ENCODE measurements at regions not wholly inside any gene's neighbourhood (a gene's known extent, or its start where the extent isn't known, plus 50 kb on each side); places are given as distances from the start of the nearest gene placed in this dataset.
"Not testable (repeated sequence)": the region's sequence is repeated elsewhere in the genome, so short reads cannot be mapped to it uniquely, and the experiment has no call there.

DNA sequence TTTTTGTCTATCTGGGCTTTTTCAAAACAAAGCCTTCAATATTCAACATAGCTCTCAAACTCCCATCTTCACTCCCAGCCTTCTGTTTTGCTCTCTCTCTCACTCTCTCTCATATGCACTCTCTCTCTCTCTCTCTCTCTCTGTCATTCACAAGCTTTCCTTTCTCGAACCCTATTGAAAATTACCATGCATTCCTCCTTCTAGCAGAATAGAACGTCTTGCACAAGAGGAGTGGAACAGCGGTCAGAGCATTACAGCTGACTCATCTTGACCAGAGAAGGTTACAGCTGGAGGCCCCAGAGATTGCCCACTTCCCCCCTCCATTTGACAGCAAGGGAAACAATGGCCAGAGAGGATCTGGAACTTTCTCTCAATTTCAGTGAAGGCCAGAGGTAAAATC is 51.0 kb upstream of the LIFR start:
- no peak for DNase-seq

DNA sequence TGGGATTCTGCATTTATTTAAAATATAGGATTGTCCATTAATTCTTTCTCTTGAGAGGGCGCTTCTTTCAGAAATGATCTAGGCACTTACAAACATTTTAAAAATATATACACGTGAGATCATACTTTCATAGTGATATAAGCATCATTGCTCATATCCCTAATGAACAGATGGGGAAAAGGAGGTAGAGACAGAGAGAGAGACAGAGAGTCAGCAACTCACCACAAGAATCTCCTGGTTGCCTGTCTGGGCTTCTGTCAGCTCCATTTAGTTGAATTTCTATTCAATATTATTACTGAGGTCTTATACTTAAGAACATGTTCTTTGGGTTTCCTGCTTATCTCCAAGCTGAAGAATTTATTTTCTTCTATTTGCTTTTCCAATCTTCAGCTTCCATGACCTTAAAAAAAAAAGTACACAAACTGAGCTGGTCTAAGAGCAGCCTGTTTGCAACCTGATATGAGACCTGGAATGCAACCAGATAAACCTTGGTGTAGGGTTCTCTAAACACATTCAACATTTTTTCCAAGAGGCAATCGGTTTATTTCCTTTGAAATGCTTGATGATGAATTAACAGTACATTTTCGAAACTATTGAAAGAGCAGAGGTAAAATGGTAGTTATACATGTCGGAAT is 51.6 kb upstream of the LIFR start:
- DNase-seq: no peak

DNA sequence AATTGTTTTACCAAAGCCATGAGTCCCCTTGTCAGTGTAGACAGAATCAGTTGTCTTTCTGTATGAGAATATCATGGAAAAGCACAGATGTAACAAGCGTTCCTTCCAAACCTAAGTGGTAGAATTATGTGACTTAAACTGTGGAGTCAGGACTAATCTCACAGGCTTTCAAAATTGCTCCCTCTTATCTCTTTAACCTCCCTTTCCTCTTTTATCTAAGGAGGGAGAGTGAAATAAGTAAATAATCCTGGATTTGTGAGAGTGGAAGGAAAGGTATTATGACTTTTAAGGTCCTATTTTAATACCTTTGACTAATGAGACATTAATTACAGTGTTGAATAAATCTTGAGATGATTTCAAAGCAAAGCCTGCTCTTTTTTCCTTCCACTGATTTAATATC is 52.4 kb upstream of the LIFR start:
- no peak for DNase-seq

DNA sequence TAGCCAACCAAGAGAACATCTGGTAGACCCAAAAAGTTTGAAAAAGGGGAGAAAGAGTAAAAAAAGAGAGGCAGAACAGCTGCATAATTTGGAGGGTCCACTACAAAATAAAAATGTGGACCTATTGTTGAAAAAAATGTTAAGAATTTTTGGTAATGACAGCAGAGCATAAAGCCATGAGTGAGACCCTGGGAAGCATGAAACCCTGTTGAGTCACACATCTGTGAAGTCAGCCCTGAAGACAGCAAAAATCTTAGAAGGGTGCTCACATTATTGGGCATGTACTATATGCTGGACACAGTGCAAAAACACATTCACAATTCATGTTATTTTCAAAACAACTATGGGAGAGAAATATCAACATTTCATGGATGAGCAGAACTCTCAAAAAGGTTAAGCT is 56.4 kb upstream of the LIFR start:
- no peak for DNase-seq

DNA sequence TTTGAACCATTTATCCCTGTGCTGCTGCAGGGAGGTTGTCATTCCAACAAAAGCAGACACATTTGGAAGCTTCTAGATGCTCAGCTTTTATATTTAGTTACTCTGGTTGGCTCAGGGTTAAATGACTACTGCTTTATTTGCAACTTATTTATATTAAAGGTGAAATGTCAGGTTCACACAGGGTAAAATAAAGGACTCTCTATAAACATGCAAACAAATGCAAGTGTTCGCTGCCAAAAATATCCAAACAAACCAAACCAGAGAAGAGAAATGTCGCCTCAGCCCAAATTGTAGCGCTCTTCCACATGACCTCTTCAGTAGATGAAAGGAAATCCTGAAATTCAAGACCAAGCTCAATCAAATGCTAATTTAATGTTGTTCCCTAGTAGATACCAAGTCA is 57.0 kb upstream of the LIFR start:
- no peak for DNase-seq

DNA sequence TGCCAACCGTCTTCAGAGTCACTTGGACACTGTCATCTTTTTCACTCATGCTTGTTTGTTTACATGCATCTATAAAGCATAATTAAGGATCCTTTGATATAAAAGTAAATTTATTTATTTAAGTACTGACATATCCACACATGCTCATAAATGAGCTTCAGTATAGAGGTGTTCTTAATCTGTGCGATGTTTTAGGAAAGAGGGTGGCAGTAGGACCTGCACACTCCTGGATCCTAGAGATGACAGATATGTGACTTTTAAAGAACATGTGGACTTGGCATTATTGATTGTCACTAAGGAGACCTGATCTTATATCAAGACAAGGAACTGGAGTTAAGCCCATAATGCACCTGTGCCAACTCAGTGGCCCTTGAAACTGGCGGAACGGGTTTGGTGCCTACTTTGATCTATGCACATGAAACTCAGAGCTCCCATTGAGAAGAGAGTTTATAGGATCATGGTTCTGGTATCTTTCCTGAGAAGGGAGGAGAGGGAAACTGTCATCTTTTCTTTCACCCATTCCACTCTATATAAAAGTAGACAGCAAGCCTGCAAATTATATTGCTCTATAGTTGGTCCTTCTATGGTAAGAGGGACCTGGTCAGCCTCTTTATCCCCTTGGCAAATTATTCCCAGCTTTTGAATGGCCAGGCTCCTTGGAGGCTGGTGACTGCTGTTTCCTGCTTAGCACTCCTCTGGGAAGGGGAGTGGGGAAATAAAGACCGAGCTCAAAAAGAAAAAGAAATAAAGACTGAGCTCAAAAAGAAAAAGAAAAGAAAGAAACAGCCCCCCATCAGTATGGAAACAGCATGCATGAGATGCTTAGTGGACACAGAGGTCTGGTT is 57.8 kb upstream of the LIFR start:
- no peak for DNase-seq

DNA sequence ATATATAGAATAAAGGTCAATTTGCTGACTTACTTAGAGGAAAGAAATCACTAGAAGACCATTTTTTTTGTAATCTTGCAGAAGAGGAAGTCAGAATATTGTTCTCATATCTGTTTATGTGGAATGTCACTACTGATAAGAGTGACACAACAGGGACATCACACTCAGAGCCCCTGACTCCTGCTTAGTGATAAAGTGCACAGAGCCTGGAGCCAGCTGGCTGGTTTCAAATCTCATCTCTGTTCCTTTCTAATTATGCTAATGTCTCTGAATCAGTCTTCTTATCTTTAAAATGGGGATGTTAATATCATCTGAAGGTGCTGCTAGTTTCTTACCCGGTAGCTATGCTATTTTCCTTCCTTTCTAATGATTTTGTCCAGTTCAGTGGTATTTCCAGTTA is 58.6 kb upstream of the LIFR start:
- no peak for DNase-seq

DNA sequence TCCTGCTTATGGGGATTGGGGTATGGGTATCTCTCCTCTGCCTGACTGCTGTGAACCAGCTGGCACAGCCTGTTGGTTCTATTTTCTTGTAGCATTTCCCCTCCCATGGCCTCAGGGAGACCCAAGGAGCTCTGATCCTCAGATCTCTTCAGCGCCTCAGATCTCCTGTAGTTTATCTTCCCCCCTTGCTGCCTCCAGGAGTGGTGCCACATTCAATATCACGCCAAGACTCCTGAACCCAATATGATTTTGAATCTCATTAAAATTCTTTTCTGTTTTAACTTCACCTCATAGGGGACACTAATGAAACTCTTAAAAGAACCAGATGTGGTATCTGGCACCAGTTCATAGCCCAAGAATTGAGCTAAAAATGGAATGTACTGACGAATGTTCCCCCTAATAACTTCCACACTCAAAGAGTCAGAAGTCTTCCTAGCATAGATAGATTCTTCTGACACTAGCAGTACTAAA is 59.6 kb upstream of the LIFR start:
- no peak for DNase-seq

DNA sequence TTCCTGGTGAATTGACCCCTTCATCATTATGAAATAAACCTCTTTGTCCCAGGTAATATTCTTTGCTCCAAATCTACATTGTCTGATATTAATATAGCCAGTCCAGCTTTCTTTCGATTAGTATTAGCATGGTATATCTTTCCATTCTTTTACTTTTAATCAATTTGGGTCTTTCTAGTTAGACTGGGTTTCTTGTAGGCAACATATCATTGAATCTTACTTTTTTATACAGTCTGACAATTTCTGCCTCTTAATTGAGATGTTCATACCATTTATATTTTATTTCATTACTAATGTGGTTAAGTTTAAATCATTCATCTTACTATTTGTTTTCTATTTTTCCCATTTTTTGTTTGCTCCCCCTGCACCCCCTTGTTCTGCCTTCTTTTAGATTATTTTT is 61.7 kb upstream of the LIFR start:
- no peak for DNase-seq

DNA sequence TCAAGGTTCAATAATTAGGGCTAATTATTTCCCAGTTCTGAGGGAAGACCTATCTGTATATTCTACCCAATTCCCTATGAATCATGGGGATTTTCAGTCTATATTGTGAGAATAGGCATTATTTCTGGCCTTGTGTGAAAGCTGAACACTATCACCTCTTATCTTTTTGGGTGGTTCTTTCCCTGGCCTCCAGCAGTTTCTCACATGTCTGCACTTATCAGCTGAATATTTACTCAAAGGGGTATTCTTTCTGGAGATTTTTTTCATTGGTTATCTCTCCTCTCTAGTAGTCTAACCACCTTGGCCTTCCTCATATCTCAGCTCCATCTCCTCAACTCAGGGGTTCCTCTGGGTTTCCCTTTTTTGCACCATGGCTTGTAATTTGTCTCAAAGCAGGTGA is 64.9 kb upstream of the LIFR start:
- no peak for DNase-seq

DNA sequence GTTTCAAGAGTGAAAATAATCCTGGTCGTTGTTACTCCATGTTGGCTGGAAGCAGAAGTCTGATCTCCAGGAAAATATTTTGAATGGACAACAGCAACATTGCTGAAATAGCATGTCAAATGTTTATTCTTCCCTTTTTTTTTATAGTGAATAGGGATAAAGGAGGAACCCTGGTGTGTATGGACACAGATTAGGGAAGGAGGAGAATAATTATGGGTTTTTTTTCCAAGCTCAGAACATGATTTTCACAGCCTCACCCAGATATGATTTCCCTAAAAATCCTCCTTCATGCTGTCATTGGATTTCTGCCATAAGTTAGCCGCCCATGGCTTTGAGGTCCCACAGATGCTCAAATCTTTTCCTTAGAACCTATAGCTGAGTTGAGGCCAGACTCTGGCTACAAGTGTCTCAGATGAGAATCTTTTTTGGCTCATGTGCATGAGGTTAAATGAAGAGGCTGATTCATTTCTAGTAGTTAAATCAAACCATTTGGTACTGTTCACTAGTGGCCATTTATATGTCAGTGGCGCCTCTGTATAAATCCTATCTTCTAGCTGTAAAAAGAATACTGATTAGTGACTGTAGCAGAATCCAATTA is 65.5 kb upstream of the LIFR start:
- no peak for DNase-seq

DNA sequence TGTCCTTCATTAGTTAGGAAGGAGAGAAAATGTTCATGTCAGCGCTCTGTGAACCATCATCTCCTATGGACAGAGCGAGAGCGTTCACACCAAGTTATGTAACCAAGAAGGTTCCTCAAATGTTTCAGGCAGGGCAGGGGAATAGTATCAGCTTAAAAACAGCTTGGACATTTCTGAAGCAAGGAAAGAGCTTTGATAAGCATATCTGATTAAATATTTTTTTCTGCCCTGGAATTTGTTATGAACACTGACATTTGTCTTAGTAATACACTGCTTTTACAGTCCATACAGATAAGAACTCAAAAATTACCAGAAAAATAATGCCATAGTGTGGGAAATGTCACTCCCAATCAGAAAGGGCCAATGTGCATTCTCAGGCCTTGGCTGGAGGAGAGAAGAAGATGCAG is 66.3 kb upstream of the LIFR start:
- DNase-seq: no peak

DNA sequence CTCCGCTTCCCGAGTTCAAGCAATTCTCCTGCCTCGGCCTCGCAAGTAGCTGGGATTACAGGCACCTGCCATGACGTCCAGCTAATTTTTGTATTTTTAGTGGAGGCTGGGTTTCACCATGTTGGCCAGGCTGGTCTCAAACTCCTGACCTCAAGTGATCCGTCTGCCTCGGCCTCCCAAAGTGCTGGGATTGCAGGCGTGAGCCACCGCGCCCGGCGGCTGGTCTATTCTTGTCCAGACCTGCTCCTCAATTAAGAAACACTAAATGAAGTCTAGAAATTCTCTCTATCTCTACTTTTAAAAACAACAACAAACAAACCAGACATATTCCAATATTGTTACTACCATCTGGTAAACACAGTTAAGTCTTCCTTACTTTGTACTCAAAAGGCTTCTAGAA is 68.1 kb upstream of the LIFR start:
- not testable (repeated sequence) for DNase-seq

DNA sequence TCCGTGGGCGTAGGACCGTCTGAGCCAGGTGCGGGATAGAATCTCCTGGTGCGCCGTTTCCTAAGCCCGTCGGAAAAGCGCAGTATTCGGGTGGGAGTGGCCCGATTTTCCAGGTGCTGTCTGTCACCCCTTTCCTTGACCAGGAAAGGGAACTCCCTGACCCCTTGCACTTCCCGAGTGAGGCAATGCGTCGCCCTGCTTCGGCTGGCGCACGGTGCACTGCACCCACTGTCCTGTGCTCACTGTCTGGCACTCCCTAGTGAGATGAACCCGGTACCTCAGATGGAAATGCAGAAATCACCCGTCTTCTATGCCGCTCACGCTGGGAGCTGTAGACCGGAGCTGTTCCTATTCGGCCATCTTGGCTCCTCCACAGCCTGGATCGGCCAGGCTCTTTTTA is 74.9 kb upstream of the LIFR start:
- not testable (repeated sequence) for DNase-seq

DNA sequence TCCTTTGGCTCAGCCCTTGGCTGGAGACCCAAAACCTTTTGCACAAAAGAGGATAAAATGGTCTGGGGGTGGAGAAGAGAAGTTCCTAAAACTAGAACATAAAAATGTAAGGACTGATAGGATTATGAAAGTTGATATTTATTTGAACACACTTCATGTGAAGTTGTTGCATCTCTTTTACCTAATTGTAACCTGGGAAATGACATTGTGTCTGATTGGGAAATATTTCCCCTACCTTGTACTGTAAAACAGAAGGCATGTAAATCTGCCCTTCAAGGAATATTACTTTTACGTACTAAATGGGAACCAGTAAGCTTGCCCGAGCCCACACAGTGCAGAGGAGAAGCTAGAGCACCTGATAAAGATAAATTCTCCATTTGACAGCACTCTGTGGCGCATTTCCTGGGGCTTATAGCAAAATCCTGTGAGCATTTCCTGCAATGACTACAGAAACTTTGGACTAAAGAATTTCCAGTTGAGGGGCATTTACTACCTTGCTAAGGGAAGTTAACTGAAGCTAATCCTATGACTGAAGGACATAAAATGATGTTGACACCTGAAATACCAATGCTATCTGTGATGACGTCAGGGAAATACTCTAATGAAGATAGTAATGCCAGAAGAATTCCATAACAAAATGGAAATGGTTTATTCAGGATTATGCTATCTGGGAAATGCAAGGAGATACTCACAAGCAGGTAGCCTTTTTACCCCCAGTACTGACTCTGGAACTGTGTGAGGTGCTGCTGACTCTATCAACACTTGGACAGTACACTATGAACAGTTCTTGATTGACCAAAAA is 78.3 kb upstream of the LIFR start:
- DNase-seq: no peak

DNA sequence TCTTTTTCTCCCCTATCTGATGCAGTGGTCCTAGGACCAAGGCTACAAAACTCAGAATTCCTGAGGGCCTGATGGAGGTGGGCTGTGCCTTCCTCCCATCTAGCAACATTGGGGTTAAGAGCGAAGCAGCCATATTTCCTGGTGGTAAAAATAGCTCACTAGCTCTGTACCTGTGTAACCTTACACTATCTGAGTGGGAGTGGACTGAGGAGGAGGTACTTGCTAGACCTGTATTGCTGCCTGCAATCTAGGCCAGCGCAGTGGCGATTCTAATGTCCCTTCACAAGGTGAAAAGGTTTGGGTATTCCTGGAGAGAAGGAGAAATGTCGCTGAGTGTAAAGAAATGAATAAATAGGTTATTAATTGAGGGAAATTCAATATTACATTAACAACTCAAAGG is 80.2 kb upstream of the LIFR start:
- no peak for DNase-seq

DNA sequence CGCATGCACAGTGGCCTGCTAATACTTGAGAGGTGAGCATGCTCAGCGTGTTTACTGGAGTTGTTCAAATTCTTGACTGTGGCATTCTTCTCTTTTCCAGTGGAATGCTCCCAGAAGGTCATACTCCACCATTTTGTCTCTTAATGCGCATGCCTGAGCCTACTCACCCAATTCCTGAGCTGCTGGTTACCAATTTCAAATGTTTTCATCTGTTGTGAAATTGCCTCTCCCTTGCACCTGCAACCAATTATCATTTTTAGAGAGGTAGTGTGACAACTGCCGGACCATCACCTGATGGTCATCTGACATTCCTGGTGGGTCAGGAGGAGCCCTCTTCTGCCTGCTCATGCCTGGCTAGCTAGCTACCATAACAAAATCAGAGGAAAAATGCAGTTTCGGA is 82.2 kb upstream of the LIFR start:
- DNase-seq: no peak

DNA sequence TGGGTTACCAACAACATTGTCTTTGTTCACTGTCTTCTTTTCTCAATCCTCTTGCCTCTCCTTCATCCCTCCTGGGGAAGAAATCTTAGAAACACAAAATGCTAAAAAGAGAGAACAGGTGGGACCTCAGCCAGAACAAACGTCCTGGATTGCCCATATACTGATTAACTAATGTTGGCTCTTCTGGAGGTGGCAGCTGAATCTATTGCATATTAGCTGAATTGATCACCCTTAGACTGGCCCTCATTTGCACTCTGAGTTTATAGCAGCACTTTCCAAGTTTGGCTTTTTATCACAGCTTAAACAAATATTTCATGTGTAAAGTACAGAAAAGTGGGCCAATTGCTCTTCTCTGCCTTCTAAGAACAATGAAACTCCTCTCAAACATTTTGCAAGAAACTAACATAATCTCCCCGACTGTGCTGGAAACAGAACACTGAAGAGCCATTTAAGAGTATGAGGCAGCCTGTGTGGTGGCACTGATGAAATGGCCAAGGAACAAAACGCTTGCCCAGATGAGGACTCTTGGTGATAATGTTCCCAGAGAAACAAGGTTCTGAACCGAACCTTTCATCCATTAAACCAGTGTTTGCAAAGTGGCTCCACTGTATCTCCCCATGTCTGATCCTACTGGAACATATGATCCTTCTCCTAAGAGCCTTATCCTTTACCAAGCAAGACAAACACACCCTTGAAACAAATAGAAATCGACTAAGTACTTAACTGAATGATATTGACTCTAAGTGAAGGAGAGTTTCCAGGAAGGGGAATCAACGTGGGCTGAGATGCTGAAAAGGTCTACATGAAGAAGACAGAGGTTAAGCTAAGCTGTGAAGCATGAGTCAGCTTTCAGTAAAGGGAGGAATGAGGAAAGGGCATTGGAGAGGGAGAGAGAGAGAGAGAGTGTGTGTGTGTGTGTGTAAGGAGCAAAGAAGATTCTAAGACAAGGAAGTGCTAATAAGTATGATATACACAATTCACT is 83.2 kb upstream of the LIFR start:
- no peak for DNase-seq

DNA sequence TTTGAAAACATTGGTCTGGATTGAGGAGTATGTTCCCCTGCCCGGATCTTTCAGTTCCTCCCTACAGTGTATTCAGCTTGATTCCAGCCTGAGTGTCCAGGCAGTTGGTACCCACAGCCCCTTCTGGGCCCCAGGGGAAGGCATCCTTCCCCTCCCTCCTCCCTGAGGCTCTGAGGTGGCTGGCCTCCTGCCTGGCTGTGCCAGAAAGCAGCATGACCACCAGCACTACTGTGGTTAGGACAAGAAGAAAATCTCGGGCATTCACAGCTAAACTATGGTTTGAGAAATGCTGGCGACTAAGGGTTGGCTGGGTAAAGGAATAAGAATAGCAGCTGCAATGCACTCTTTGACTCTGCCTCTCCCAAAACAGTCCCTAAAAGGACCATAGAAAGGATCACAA is 84.6 kb upstream of the LIFR start:
- no peak for DNase-seq

DNA sequence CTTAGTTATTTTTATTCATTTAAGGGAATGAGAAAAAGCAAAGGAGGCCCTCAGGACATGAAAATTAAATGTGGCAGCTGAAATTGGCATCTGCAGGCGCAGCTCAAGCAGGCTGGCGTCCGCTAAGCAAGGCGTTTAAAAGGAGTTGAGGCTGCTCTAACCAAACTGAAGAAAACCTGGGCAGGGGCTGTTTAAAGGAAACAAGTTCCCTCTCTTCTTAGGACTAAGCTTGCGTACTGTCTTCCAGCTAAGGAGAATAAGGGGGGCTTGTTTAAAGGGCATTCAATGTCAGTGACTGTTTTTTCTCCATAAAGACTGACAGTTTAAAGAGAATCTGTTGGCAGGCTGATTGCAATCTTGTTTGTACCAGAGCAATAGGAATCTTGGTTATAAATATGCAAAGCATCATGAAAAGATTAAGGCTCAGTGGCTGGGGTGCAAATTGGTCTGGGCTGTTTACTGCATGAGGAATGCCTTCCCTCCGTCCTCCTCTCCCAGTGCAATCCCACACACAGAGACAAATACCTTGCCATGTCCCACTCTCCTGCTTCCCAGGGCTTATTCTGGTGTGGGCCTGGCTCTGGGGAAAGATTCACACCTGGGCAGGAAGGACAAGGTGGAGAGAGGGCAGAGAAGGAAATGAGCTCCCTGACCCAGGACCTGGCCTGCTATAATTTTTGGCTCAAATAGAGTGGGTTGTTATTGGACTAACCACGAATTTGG is 85.9 kb upstream of the LIFR start:
- DNase-seq: no peak

DNA sequence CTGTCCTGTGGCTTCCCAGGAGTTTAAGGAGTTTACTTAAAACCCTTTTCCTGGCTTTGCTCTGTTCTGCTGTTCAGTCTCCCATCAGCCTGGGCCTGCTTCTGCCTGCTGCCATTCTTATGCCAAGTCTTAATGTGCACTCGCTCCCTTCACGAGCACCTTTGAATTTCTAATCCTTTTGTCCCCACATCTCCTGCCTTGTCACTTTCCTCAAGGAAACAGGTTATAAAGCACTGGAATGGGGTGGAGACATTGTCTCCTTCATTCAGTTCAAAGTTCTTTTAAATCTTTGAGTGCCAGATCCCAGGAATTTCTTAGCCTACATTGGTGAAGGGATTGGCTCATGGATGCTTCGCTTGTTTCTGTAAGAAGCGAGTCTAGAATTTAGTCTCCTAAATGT is 87.2 kb upstream of the LIFR start:
- DNase-seq: no peak

DNA sequence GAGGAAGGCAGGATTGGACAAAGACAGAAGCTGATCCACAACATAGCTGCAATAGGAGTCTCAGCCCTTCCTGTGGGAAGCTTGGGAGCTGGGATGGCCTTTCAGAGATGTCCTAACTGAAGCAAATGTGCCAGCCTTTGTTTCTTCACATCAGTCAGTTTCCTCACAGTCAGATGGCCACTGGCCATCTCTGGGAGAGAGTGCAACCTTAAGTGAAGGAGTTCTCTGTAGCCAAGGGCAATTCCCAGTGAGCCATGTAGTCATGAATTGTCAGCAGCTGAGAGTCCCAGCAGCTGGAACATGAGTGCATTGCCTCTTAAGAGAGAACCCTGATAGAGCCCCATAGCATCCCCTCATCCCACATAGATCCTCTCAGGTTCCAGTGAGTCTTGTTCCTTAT is 89.1 kb upstream of the LIFR start:
- DNase-seq: no peak

Data from SHP77 treated with DMSO at 0.1 percent for 48 hours (cell line).